ENCODE measurements at regions not wholly inside any gene's neighbourhood (a gene's known extent, or its start where the extent isn't known, plus 50 kb on each side); places are given as distances from the start of the nearest gene placed in this dataset.

DNA sequence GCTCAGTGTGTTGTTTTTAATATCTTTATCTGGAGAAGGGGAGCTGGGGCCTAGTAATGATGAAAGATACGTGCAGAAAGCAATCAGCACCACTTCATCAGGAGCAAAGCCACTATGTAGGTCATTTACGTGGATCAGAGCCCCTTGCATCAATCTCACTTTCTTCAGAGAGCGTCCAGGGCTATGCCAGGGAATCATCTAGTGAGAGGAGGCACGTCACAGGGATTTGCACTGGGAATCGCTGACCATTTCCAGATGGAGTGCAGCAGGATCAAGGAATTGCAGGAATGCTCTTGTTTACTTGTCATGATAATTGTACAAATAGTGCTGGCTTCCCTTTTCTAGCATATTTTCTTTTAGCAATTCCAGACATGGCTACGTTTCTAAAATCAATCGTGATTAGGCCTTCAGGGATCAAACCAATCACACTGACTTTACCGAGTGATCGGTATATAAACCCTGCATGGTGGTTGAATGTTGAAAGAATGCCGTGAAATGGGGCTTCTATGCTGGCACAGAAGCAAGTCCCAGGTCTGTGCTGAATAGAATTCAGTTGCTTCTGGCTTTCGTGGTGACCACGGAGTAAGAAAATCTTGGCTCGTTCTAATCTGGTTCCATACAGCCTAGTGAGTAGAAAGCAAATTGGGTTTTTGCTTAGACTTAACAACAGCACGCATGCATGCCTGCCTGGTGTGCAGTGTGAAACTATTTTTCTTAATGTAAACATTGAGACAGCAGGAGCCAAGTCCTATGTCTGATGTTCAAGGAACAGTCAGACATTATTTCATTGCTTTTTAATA is 122.8 kb downstream of the TMEM200C start:
- TF ChIP-seq MYC (IDR thresholded peaks at IDR 0.05; ENCODE audit: low read depth, low read length) = no peak
- TF ChIP-seq, protein P1, sequence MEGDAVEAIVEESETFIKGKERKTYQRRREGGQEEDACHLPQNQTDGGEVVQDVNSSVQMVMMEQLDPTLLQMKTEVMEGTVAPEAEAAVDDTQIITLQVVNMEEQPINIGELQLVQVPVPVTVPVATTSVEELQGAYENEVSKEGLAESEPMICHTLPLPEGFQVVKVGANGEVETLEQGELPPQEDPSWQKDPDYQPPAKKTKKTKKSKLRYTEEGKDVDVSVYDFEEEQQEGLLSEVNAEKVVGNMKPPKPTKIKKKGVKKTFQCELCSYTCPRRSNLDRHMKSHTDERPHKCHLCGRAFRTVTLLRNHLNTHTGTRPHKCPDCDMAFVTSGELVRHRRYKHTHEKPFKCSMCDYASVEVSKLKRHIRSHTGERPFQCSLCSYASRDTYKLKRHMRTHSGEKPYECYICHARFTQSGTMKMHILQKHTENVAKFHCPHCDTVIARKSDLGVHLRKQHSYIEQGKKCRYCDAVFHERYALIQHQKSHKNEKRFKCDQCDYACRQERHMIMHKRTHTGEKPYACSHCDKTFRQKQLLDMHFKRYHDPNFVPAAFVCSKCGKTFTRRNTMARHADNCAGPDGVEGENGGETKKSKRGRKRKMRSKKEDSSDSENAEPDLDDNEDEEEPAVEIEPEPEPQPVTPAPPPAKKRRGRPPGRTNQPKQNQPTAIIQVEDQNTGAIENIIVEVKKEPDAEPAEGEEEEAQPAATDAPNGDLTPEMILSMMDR (IDR thresholded peaks at IDR 0.05; ENCODE audit: low read depth, low read length) = no peak
- no peak for TF ChIP-seq POLR2A (IDR thresholded peaks at IDR 0.05; ENCODE audit: extremely low read depth, insufficient read length)

Measured in NB4 (cell line).